ENCODE measurements at regions not wholly inside any gene's neighbourhood (a gene's known extent, or its start where the extent isn't known, plus 50 kb on each side); places are given as distances from the start of the nearest gene placed in this dataset.

DNA sequence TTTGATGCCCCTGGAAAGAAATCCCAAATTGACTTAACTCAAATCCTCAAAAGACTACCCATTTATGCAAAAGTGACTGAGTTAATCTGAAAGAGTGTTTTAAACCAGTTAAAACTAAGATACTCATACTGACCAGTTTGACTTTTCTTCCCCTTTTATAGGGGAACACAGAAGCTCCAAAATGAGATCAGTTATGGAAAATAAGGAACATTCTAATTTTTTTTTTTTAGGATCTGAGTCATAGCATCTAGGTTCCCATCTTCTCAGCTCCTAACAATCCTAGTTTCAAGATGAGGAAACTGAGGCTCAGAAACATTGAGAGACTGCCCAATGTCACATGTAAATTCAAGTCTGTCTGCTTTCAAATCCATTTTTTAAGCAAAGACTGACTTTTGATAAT, 231.1 kb upstream of the RUNX1 start:
- TF ChIP-seq, protein P1, sequence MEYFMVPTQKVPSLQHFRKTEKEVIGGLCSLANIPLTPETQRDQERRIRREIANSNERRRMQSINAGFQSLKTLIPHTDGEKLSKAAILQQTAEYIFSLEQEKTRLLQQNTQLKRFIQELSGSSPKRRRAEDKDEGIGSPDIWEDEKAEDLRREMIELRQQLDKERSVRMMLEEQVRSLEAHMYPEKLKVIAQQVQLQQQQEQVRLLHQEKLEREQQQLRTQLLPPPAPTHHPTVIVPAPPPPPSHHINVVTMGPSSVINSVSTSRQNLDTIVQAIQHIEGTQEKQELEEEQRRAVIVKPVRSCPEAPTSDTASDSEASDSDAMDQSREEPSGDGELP (IDR thresholded peaks at IDR 0.05; ENCODE audit: borderline replicate concordance, low read depth) = no peak
- TF ChIP-seq, protein P2, sequence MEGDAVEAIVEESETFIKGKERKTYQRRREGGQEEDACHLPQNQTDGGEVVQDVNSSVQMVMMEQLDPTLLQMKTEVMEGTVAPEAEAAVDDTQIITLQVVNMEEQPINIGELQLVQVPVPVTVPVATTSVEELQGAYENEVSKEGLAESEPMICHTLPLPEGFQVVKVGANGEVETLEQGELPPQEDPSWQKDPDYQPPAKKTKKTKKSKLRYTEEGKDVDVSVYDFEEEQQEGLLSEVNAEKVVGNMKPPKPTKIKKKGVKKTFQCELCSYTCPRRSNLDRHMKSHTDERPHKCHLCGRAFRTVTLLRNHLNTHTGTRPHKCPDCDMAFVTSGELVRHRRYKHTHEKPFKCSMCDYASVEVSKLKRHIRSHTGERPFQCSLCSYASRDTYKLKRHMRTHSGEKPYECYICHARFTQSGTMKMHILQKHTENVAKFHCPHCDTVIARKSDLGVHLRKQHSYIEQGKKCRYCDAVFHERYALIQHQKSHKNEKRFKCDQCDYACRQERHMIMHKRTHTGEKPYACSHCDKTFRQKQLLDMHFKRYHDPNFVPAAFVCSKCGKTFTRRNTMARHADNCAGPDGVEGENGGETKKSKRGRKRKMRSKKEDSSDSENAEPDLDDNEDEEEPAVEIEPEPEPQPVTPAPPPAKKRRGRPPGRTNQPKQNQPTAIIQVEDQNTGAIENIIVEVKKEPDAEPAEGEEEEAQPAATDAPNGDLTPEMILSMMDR (CRISPR knock-in tag; IDR thresholded peaks at IDR 0.05) = no peak
- TF ChIP-seq ETV6 (CRISPR knock-in tag; conservative IDR thresholded peaks at IDR 0.05) = no peak
- TF ChIP-seq CBX2 (IDR thresholded peaks at IDR 0.05; ENCODE audit: low read depth, low read length) = no peak
- TF ChIP-seq CBX2 (CRISPR knock-in tag; IDR thresholded peaks at IDR 0.05; ENCODE audit: low read depth) = no peak
- TF ChIP-seq ZNF337 (CRISPR knock-in tag; IDR thresholded peaks at IDR 0.05; ENCODE audit: borderline replicate concordance, low read depth) = no peak
- TF ChIP-seq KAT8 (CRISPR knock-in tag; IDR thresholded peaks at IDR 0.05) = no peak
- TF ChIP-seq HNF4G (IDR thresholded peaks at IDR 0.05; ENCODE audit: borderline replicate concordance, low read depth, low read length) = no peak
- no peak for TF ChIP-seq HNF4G (CRISPR knock-in tag; IDR thresholded peaks at IDR 0.05; ENCODE audit: borderline replicate concordance, low read depth)
- TF ChIP-seq ZEB1 (IDR thresholded peaks at IDR 0.05; ENCODE audit: insufficient replicate concordance, low read depth) = no peak
- no peak for TF ChIP-seq SIN3A (IDR thresholded peaks at IDR 0.05; ENCODE audit: borderline replicate concordance, low read depth, low read length)
- no peak for TF ChIP-seq KLF12 (CRISPR knock-in tag; IDR thresholded peaks at IDR 0.05; ENCODE audit: borderline replicate concordance)
- TF ChIP-seq, protein P3, sequence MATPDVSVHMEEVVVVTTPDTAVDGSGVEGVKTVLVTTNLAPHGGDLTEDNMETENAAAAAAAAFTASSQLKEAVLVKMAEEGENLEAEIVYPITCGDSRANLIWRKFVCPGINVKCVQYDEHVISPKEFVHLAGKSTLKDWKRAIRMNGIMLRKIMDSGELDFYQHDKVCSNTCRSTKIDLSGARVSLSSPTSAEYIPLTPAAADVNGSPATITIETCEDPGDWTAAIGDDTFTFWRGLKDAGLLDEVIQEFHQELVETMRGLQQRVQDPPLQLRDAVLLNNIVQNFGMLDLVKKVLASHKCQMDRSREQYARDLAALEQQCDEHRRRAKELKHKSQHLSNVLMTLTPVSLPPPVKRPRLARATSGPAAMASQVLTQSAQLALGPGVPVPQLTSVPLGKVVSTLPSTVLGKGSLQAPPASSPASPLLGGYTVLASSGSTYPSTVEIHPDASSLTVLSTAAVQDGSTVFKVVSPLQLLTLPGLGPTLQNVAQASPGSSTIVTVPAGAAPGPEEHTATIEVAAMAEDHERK (CRISPR knock-in tag; IDR thresholded peaks at IDR 0.05; ENCODE audit: low read depth) = no peak
- TF ChIP-seq MXI1 (IDR thresholded peaks at IDR 0.05; ENCODE audit: borderline replicate concordance, low read depth, low read length) = no peak

Measured in HepG2 (cell line).